Muscle layer of colon (tissue), 2 donors: ENCODE measurements at regions not wholly inside any gene's neighbourhood (a gene's known extent, or its start where the extent isn't known, plus 50 kb on each side); places are given as distances from the start of the nearest gene placed in this dataset.

ENCODE experiments used
- H3K27ac ChIP-seq: one replicate; pipeline ENCODE4 v1.7.0; 2013; ENCODE audit warnings: low read depth, mild to moderate bottlenecking, low read length, moderate library complexity
- H3K27me3 ChIP-seq, 2 donors: one replicate each; pipeline ENCODE4 v1.7.0; 2013; ENCODE audit warnings: low read length in 2 of 2, mild to moderate bottlenecking in 2 of 2; ENCODE audit not compliant: insufficient read depth in 2 of 2, control insufficient read depth in 1 of 2
- H3K36me3 ChIP-seq: one replicate; pipeline ENCODE4 v1.7.0; 2013; ENCODE audit warnings: mild to moderate bottlenecking, low read length; ENCODE audit not compliant: insufficient read depth
- H3K4me1 ChIP-seq: one replicate; pipeline ENCODE4 v1.7.0; 2013; ENCODE audit warnings: mild to moderate bottlenecking, low read length; ENCODE audit not compliant: insufficient read depth
- H3K4me3 ChIP-seq, 2 donors: one replicate each; pipeline ENCODE4 v1.7.0; 2013; ENCODE audit warnings: low read length in 2 of 2, low read depth in 1 of 2, mild to moderate bottlenecking in 1 of 2, moderate library complexity in 1 of 2
- H3K9ac ChIP-seq: one replicate; pipeline ENCODE4 v1.7.0; 2013; ENCODE audit warnings: low read length
- H3K9me3 ChIP-seq: one replicate; pipeline ENCODE4 v1.7.0; 2013; ENCODE audit warnings: mild to moderate bottlenecking, low read length
- donor health status: abdominal sarcoma.
- donor health status: Adenocarcinoma of cecum.

- Histone ChIP-seq H3K4me1 (no peaks in the 10 kb centered on the region), H3K27me3 (no peaks in the 10 kb centered on the region), H3K36me3 (no peaks in the 10 kb centered on the region), H3K9ac (no peak overlapping the region), H3K27ac (no peak overlapping the region), H3K9me3 (no peaks in the 10 kb centered on the region), H3K4me3 (no peak overlapping the region)
Measured at GRCh38 chr18:41009926-41010325, 945.1 kb upstream of the PIK3C3 start.

- H3K27me3 ChIP-seq = no peaks in the 10 kb centered on the region
- no peaks in the 10 kb centered on the region for H3K4me1 ChIP-seq
- H3K4me3 ChIP-seq = no peak overlapping the region
- no peaks in the 10 kb centered on the region for H3K9me3 ChIP-seq
- no peak overlapping the region for H3K9ac ChIP-seq
- H3K27ac ChIP-seq = no peak overlapping the region
- no peaks in the 10 kb centered on the region for H3K36me3 ChIP-seq
Measured at GRCh38 chr18:41004324-41004723, 950.7 kb upstream of the PIK3C3 start.

GRCh38 chr18:40995529-40995928, 959.5 kb upstream of the PIK3C3 start:
- no peaks in the 10 kb centered on the region for H3K36me3 ChIP-seq
- no peaks in the 10 kb centered on the region for H3K9me3 ChIP-seq
- H3K27ac ChIP-seq = no peak overlapping the region
- no peaks in the 10 kb centered on the region for H3K27me3 ChIP-seq
- H3K4me1 ChIP-seq = no peaks in the 10 kb centered on the region
- H3K4me3 ChIP-seq = no peak overlapping the region
- H3K9ac ChIP-seq = no peak overlapping the region

GRCh38 chr18:40993363-40993762, 961.7 kb upstream of the PIK3C3 start:
- Histone ChIP-seq H3K36me3 (no peaks in the 10 kb centered on the region), H3K4me3 (no peak overlapping the region), H3K27ac (no peak overlapping the region), H3K4me1 (no peaks in the 10 kb centered on the region), H3K9ac (no peak overlapping the region), H3K27me3 (no peaks in the 10 kb centered on the region), H3K9me3 (no peaks in the 10 kb centered on the region)

- H3K27me3 ChIP-seq = no peaks in the 10 kb centered on the region
- H3K27ac ChIP-seq = no peak overlapping the region
- H3K9me3 ChIP-seq = no peaks in the 10 kb centered on the region
- no peaks in the 10 kb centered on the region for H3K36me3 ChIP-seq
- H3K4me1 ChIP-seq = no peaks in the 10 kb centered on the region
- H3K9ac ChIP-seq = no peak overlapping the region
- no peak overlapping the region for H3K4me3 ChIP-seq
Measured at GRCh38 chr18:40987581-40987980, 967.5 kb upstream of the PIK3C3 start.

GRCh38 chr18:40985436-40985835, 969.6 kb upstream of the PIK3C3 start:
- Histone ChIP-seq H3K9ac (no peak overlapping the region), H3K4me3 (no peak overlapping the region), H3K27me3 (no peaks in the 10 kb centered on the region), H3K9me3 (no peaks in the 10 kb centered on the region), H3K4me1 (no peaks in the 10 kb centered on the region), H3K36me3 (no peaks in the 10 kb centered on the region), H3K27ac (no peak overlapping the region)

GRCh38 chr18:40984856-40985255, 970.2 kb upstream of the PIK3C3 start:
- H3K27me3 ChIP-seq = no peaks in the 10 kb centered on the region
- H3K4me1 ChIP-seq = no peaks in the 10 kb centered on the region
- no peaks in the 10 kb centered on the region for H3K36me3 ChIP-seq
- H3K9ac ChIP-seq = no peak overlapping the region
- H3K27ac ChIP-seq = no peak overlapping the region
- no peak overlapping the region for H3K4me3 ChIP-seq
- no peaks in the 10 kb centered on the region for H3K9me3 ChIP-seq

GRCh38 chr18:40983835-40984234, 971.2 kb upstream of the PIK3C3 start:
- Histone ChIP-seq H3K27ac (no peak overlapping the region), H3K9me3 (no peaks in the 10 kb centered on the region), H3K27me3 (no peaks in the 10 kb centered on the region), H3K36me3 (no peaks in the 10 kb centered on the region), H3K4me3 (no peak overlapping the region), H3K4me1 (no peaks in the 10 kb centered on the region), H3K9ac (no peak overlapping the region)

- H3K4me3 ChIP-seq = no peak overlapping the region
- no peak overlapping the region for H3K9ac ChIP-seq
- no peaks in the 10 kb centered on the region for H3K36me3 ChIP-seq
- H3K27ac ChIP-seq = no peak overlapping the region
- no peaks in the 10 kb centered on the region for H3K4me1 ChIP-seq
- no peaks in the 10 kb centered on the region for H3K9me3 ChIP-seq
- no peaks in the 10 kb centered on the region for H3K27me3 ChIP-seq
Measured at GRCh38 chr18:40980171-40980570, 974.9 kb upstream of the PIK3C3 start.

- no peak overlapping the region for H3K9ac ChIP-seq
- H3K4me3 ChIP-seq = no peak overlapping the region
- H3K27ac ChIP-seq = no peak overlapping the region
- no peaks in the 10 kb centered on the region for H3K36me3 ChIP-seq
- no peaks in the 10 kb centered on the region for H3K27me3 ChIP-seq
- no peaks in the 10 kb centered on the region for H3K9me3 ChIP-seq
- no peaks in the 10 kb centered on the region for H3K4me1 ChIP-seq
Measured at GRCh38 chr18:40976050-40976449, 979.0 kb upstream of the PIK3C3 start.

GRCh38 chr18:40974448-40974847, 980.6 kb upstream of the PIK3C3 start:
- H3K36me3 ChIP-seq = no peaks in the 10 kb centered on the region

GRCh38 chr18:40962784-40963183, 992.2 kb upstream of the PIK3C3 start:
- no peak overlapping the region for H3K4me3 ChIP-seq

More at GRCh38 chr18:40974448-40974847, 980.6 kb upstream of the PIK3C3 start:
- no peaks in the 10 kb centered on the region for H3K27me3 ChIP-seq
- no peaks in the 10 kb centered on the region for H3K4me1 ChIP-seq
- H3K4me3 ChIP-seq = no peak overlapping the region
- H3K9me3 ChIP-seq = no peaks in the 10 kb centered on the region
- H3K27ac ChIP-seq = no peak overlapping the region
- no peak overlapping the region for H3K9ac ChIP-seq

More at GRCh38 chr18:40962784-40963183, 992.2 kb upstream of the PIK3C3 start:
- Histone ChIP-seq H3K27ac (no peak overlapping the region), H3K36me3 (no peaks in the 10 kb centered on the region), H3K9me3 (no peaks in the 10 kb centered on the region), H3K9ac (no peak overlapping the region), H3K27me3 (no peaks in the 10 kb centered on the region), H3K4me1 (no peaks in the 10 kb centered on the region)
